ENCODE measurements at regions not wholly inside any gene's neighbourhood (a gene's known extent, or its start where the extent isn't known, plus 50 kb on each side); places are given as distances from the start of the nearest gene placed in this dataset.
"Not testable (repeated sequence)": the region's sequence is repeated elsewhere in the genome, so short reads cannot be mapped to it uniquely, and the experiment has no call there.

DNA sequence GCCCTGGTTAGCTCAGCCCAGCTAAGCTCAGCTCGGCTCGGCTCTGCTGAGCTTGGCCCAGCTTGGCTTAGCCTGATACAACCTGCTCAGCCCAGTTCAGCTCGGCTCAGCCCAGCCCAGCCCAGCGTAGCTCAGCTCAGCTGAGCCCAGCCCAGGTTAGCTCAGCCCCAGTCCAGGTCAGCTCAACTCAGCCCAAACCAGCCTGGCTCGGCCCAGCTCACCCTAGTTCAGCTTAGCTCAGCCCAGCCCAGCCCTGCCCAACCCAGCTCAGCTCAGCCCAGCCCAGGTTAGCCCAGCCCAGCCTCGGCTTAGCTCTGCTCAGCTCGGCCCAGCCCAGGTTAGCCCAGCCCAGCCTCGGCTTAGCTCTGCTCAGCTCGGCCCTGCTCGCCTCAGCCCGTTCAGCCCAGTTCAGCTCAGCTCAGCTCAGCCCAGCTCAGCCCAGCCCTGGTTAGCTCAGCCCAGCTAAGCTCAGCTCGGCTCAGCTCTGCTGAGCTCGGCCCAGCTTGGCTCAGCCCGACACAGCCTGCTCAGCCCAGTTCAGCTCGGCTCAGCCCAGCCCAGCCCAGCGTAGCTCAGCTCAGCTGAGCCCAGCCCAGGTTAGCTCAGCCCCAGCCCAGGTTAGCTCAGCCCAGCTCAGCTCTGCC lies 332.8 kb downstream of the TMEM121 start:
- H3K27me3 ChIP-seq (ENCODE audit: insufficient read depth, low read length) = not testable (repeated sequence)

DNA sequence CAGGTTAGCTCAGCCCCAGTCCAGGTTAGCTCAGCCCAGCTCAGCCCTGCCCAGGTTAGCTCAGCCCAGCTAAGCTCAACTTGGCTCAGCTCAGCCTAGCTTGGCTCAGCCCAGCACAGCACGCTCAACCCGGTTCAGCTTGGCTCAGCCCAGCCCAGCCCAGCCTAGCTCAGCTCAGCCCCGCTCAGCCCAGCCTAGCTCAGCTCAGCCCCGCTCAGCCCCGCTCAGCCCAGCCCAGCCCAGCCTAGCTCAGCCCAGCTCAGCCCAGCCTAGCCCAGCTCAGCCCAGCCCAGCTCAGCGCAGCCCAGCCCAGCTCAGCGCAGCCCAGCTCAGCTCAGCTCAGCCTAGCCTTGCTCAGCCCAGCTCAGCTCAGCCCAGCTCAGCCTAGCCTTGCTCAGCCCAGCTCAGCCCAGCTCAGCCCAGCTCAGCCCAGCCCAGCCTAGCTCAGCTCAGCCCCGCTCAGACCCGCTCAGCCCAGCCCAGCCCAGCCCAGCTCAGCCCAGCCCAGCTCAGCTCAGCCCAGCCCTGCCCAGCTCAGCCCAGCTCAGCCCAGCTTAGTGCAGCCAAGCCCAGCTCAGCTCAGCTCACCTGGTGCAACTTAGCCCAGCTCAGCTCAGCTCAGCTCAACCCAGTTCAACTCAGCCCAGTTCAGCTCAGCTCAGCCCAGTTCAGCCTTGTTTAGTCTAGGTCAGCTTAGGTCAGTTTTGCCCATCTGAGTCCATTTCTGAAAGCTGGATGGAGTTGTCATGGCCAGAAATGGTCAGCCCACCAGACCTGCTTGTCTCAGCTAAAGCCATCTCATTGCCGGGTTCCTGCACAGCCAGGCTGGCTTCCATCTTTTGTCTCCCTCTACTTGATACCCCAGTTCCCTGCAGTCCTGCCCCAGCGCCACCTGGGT lies 333.6 kb downstream of the TMEM121 start:
- no peaks in the 10 kb centered on the region for H3K36me3 ChIP-seq (ENCODE audit: insufficient read depth, low read depth, low read length)

More for the DNA sequence above, 332.8 kb downstream of the TMEM121 start:
- H3K36me3 ChIP-seq (ENCODE audit: insufficient read depth, low read depth, low read length); H3K4me3 ChIP-seq (ENCODE audit: low read length); H3K27ac ChIP-seq (ENCODE audit: low read length); H3K4me1 ChIP-seq (ENCODE audit: insufficient read depth, low read length); H3K9ac ChIP-seq (ENCODE audit: low read depth, low read length): not testable (repeated sequence)
- H3K9me3 ChIP-seq (ENCODE audit: insufficient read depth, low read depth, low read length) = peaks cover 97% of the 10 kb centered on the region

DNA sequence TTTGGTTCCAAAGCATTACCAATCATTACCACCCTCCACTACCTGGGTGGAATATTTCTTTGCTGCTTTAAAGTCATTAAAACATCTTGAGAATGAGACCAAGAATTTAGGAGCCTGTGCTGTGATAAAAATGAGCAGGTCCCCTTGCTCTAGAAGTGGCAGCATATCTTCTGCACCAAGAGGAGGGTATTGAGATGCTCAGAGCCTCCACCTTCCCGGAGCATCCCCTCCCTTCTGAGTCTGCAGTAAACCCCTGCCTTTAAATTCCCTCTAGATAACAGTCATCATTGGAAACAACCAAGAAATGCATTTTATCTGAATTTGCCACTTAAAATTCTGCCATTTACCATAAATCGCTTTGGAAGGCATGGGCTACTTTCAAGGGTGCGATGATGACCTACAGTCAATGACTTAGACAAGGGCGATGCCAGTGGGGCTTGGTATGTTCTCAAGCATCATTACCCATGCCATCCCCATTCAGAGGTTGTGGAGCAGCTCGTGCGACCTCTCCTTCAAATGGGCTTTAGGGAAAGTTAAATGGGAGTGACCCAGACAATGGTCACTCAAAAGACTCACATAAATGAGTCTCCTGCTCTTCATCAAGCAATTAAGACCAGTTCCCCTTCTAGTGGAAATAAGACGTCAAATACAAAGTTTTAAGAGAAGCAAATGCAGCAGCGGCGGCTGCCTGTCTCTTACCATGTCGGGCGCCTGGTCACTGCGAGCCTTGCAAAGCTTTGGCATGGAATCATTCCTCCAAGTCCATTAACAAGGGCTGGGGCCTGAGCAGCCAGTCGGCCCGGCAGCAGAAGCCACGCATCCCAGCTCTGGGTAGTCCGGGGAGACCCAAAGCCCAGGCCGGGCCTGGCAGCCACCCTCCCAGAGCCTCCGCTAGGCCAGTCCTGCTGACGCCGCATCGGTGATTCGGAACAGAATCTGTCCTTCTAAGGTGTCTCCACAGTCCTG lies 334.5 kb downstream of the TMEM121 start:
- no peak overlapping the region for H3K4me3 ChIP-seq (ENCODE audit: low read length)
- H3K36me3 ChIP-seq (ENCODE audit: insufficient read depth, low read depth, low read length) = no peaks in the 10 kb centered on the region
- H3K9me3 ChIP-seq (ENCODE audit: insufficient read depth, low read depth, low read length) = peaks cover 94% of the 10 kb centered on the region
- H3K4me1 ChIP-seq (ENCODE audit: insufficient read depth, low read length) = no peaks in the 10 kb centered on the region
- H3K9ac ChIP-seq (ENCODE audit: low read depth, low read length) = no peak overlapping the region
- no peaks in the 10 kb centered on the region for H3K27me3 ChIP-seq (ENCODE audit: insufficient read depth, low read length)
- no peak overlapping the region for H3K27ac ChIP-seq (ENCODE audit: low read length)

More for the DNA sequence above, 333.6 kb downstream of the TMEM121 start:
- no peak overlapping the region for H3K27ac ChIP-seq (ENCODE audit: low read length)
- no peak overlapping the region for H3K4me3 ChIP-seq (ENCODE audit: low read length)
- H3K9me3 ChIP-seq (ENCODE audit: insufficient read depth, low read depth, low read length) = peaks cover 96% of the 10 kb centered on the region
- no peaks in the 10 kb centered on the region for H3K4me1 ChIP-seq (ENCODE audit: insufficient read depth, low read length)
- H3K9ac ChIP-seq (ENCODE audit: low read depth, low read length) = no peak overlapping the region
- H3K27me3 ChIP-seq (ENCODE audit: insufficient read depth, low read length) = no peaks in the 10 kb centered on the region

DNA sequence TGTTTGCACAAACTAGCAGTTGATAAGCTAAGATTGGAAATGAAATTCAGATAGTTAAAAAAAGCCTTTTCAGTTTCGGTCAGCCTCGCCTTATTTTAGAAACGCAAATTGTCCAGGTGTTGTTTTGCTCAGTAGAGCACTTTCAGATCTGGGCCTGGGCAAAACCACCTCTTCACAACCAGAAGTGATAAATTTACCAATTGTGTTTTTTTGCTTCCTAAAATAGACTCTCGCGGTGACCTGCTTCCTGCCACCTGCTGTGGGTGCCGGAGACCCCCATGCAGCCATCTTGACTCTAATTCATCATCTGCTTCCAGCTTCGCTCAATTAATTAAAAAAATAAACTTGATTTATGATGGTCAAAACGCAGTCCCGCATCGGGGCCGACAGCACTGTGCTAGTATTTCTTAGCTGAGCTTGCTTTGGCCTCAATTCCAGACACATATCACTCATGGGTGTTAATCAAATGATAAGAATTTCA lies 335.6 kb downstream of the TMEM121 start:
- Histone ChIP-seq H3K9ac (ENCODE audit: low read depth, low read length) (no peak overlapping the region), H3K36me3 (ENCODE audit: insufficient read depth, low read depth, low read length) (no peaks in the 10 kb centered on the region), H3K27me3 (ENCODE audit: insufficient read depth, low read length) (no peaks in the 10 kb centered on the region), H3K4me1 (ENCODE audit: insufficient read depth, low read length) (no peaks in the 10 kb centered on the region), H3K27ac (ENCODE audit: low read length) (no peak overlapping the region), H3K4me3 (ENCODE audit: low read length) (no peak overlapping the region), H3K9me3 (ENCODE audit: insufficient read depth, low read depth, low read length) (peaks cover 96% of the 10 kb centered on the region)

DNA sequence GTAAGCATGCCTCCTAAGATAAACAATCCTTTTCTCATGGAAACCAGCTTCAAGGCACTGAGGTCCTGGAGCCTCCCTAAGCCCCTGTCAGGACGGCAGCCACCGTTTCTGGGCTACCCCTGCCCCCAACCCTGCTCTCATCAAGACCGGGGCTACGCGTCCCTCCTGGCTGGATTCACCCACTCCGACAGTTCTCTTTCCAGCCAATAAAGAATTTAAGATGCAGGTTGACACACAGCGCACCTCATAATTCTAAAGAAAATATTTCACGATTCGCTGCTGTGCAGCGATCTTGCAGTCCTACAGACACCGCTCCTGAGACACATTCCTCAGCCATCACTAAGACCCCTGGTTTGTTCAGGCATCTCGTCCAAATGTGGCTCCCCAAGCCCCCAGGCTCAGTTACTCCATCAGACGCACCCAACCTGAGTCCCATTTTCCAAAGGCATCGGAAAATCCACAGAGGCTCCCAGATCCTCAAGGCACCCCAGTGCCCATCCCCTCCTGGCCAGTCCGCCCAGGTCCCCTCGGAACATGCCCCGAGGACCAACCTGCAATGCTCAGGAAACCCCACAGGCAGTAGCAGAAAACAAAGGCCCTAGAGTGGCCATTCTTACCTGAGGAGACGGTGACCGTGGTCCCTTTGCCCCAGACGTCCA lies 336.3 kb downstream of the TMEM121 start:
- H3K27me3 ChIP-seq (ENCODE audit: insufficient read depth, low read length) = no peaks in the 10 kb centered on the region
- H3K36me3 ChIP-seq (ENCODE audit: insufficient read depth, low read depth, low read length) = no peaks in the 10 kb centered on the region
- H3K27ac ChIP-seq (ENCODE audit: low read length) = no peak overlapping the region
- H3K4me3 ChIP-seq (ENCODE audit: low read length) = no peak overlapping the region
- peaks cover 91% of the 10 kb centered on the region for H3K9me3 ChIP-seq (ENCODE audit: insufficient read depth, low read depth, low read length)
- H3K9ac ChIP-seq (ENCODE audit: low read depth, low read length) = no peak overlapping the region
- no peaks in the 10 kb centered on the region for H3K4me1 ChIP-seq (ENCODE audit: insufficient read depth, low read length)

DNA sequence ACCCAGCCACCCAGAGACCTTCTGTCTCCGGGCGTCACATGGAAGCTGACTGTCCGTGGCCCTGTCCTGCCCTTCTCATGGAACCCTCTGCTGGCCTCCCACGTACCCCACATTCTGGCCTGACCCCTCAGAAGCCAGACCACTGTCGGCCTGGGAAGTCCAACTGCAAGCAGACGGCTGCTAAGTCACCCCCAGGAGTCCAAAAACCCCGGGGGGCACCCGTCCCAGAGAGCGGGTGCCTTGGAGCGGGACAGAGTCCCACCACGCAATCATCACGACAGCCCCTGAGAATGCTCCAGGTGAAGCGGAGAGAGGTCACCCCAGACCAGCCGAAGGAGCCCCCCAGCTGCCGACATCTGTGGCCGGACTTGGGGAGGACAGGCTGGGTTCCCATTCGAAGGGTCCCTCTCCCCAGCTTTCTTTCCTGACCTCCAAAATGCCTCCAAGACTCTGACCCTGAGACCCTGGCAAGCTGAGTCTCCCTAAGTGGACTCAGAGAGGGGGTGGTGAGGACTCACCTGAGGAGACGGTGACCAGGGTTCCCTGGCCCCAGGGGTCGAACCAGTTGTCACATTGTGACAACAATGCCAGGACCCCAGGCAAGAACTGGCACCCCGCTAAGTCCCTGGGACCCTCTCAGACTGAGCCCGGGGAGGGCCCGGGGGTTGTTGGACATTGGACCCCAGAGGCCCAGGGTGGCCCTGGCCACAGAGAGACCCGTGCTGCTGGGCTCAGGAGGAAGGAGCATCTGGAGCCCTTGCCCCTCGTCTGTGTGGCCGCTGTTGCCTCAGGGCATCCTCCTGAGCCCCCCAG lies 337.1 kb downstream of the TMEM121 start:
- H3K36me3 ChIP-seq (ENCODE audit: insufficient read depth, low read depth, low read length) = no peaks in the 10 kb centered on the region
- H3K4me1 ChIP-seq (ENCODE audit: insufficient read depth, low read length) = no peaks in the 10 kb centered on the region
- H3K27me3 ChIP-seq (ENCODE audit: insufficient read depth, low read length) = no peaks in the 10 kb centered on the region
- H3K9me3 ChIP-seq (ENCODE audit: insufficient read depth, low read depth, low read length) = peaks cover 90% of the 10 kb centered on the region
- no peak overlapping the region for H3K9ac ChIP-seq (ENCODE audit: low read depth, low read length)
- H3K27ac ChIP-seq (ENCODE audit: low read length) = no peak overlapping the region
- H3K4me3 ChIP-seq (ENCODE audit: low read length) = no peak overlapping the region

DNA sequence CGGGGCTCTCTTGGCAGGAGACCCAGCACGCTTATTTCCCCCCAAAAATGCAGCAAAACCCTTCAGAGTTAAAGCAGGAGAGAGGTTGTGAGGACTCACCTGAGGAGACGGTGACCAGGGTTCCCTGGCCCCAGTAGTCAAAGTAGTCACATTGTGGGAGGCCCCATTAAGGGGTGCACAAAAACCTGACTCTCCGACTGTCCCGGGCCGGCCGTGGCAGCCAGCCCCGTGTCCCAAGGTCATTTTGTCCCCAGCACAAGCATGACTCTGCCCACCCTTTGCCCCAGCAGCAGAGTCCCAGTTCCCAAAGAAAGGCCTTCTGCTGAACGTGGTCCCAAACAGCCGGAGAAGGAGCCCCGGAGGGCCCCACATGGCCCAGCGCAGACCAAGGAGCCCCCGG lies 337.7 kb downstream of the TMEM121 start:
- H3K27me3 ChIP-seq (ENCODE audit: insufficient read depth, low read length) = no peaks in the 10 kb centered on the region
- no peak overlapping the region for H3K4me3 ChIP-seq (ENCODE audit: low read length)
- no peaks in the 10 kb centered on the region for H3K36me3 ChIP-seq (ENCODE audit: insufficient read depth, low read depth, low read length)
- no peaks in the 10 kb centered on the region for H3K4me1 ChIP-seq (ENCODE audit: insufficient read depth, low read length)
- no peak overlapping the region for H3K27ac ChIP-seq (ENCODE audit: low read length)
- H3K9ac ChIP-seq (ENCODE audit: low read depth, low read length) = no peak overlapping the region
- H3K9me3 ChIP-seq (ENCODE audit: insufficient read depth, low read depth, low read length) = peaks cover 91% of the 10 kb centered on the region

DNA sequence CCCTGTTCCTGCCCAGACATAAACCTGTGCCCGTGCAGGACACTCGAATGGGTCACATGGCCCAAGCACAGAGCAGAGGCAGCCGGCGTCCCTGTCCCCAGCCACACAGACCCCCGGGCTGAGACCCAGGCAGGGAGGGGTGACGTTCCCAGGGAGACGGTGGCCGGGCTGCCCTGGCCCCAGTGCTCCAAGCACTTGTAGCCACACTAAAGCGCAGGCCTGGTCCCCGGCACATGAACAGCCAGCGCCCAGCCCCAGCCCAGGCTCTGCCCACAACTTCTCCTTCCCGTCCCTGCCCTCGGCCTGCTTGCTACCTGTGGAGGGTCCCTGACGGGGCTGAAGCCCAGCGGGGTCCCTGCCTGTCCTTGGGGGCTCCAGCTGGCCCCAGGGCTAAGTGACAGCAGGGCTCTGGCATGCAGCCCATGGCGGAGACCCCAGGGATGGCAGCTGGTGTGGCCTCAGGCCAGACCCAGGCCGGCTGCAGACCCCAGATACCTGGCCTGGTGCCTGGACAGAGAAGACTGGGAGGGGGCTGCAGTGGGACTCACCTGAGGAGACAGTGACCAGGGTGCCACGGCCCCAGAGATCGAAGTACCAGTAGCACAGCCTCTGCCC lies 338.4 kb downstream of the TMEM121 start:
- Histone ChIP-seq H3K36me3 (ENCODE audit: insufficient read depth, low read depth, low read length) (no peaks in the 10 kb centered on the region), H3K4me3 (ENCODE audit: low read length) (no peak overlapping the region), H3K27me3 (ENCODE audit: insufficient read depth, low read length) (no peaks in the 10 kb centered on the region), H3K9ac (ENCODE audit: low read depth, low read length) (no peak overlapping the region), H3K27ac (ENCODE audit: low read length) (no peak overlapping the region), H3K4me1 (ENCODE audit: insufficient read depth, low read length) (no peaks in the 10 kb centered on the region), H3K9me3 (ENCODE audit: insufficient read depth, low read depth, low read length) (peaks cover 91% of the 10 kb centered on the region)

DNA sequence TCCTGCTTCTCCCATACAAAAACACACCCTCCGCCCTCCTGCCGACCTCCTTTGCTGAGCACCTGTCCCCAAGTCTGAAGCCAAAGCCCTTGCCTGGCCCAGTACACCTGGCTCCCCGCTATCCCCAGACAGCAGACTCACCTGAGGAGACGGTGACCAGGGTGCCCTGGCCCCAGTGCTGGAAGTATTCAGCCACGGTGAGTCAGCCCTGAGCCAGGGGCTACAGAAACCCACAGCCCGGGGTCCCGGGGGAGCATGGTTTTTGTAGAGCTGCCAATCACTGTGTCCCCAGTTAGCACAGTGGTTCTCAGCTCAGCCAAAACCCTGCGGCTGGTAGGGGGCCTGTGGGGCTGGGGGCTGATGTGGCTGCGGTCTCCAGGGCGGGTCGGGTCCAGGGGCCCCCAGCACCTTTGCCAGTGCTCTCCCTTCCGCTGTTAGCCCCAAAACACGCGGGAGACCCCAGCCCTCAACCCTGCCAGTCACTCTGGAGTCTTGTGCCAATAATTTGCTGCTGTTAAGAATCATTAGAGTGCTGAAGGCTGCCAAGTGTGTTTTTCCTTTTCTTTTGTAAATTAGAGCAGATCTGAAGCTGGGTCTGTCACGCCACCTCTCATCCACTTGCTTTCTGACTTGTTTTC lies 339.0 kb downstream of the TMEM121 start:
- Histone ChIP-seq H3K27ac (ENCODE audit: low read length) (no peak overlapping the region), H3K4me1 (ENCODE audit: insufficient read depth, low read length) (no peaks in the 10 kb centered on the region), H3K9me3 (ENCODE audit: insufficient read depth, low read depth, low read length) (peaks cover 90% of the 10 kb centered on the region), H3K4me3 (ENCODE audit: low read length) (no peak overlapping the region), H3K27me3 (ENCODE audit: insufficient read depth, low read length) (no peaks in the 10 kb centered on the region), H3K36me3 (ENCODE audit: insufficient read depth, low read depth, low read length) (no peaks in the 10 kb centered on the region), H3K9ac (ENCODE audit: low read depth, low read length) (no peak overlapping the region)
